ENCODE measurements at regions not wholly inside any gene's neighbourhood (a gene's known extent, or its start where the extent isn't known, plus 50 kb on each side); places are given as distances from the start of the nearest gene placed in this dataset.
A peak's percentile ranks its signal among the peaks of the same experiment; 100 is the strongest.
"Not testable (repeated sequence)": the region's sequence is repeated elsewhere in the genome, so short reads cannot be mapped to it uniquely, and the experiment has no call there.

GRCh38 chr4:177512646-177513045, 70.4 kb upstream of the AGA start:
- DNase-seq (ENCODE audit: low read depth): no peak
- TF ChIP-seq CTCF (IDR thresholded peaks at IDR 0.05; ENCODE audit: control insufficient read depth, insufficient read depth, low read depth, low read length, missing control alignments): no peak
- no peak overlapping the region for H3K4me3 ChIP-seq (ENCODE audit: control insufficient read depth, low read depth, low read length)

- no peak for TF ChIP-seq CTCF (IDR thresholded peaks at IDR 0.05; ENCODE audit: control insufficient read depth, insufficient read depth, low read depth, low read length, missing control alignments)
- H3K4me3 ChIP-seq (ENCODE audit: control insufficient read depth, low read depth, low read length): no peak overlapping the region
- DNase-seq (ENCODE audit: low read depth): no peak
Observed at GRCh38 chr4:177517862-177518261, 75.6 kb upstream of the AGA start.

GRCh38 chr4:177519481-177520260, 77.4 kb upstream of the AGA start:
- no peak for DNase-seq (ENCODE audit: low read depth)
- no peak for TF ChIP-seq CTCF (IDR thresholded peaks at IDR 0.05; ENCODE audit: control insufficient read depth, insufficient read depth, low read depth, low read length, missing control alignments)
- H3K4me3 ChIP-seq (ENCODE audit: control insufficient read depth, low read depth, low read length): no peak overlapping the region

GRCh38 chr4:177528620-177529019, 86.4 kb upstream of the AGA start:
- H3K4me3 ChIP-seq (ENCODE audit: control insufficient read depth, low read depth, low read length): no peak overlapping the region
- no peak for DNase-seq (ENCODE audit: low read depth)
- TF ChIP-seq CTCF (IDR thresholded peaks at IDR 0.05; ENCODE audit: control insufficient read depth, insufficient read depth, low read depth, low read length, missing control alignments): no peak

GRCh38 chr4:177530561-177530960, 88.3 kb upstream of the AGA start:
- DNase-seq (ENCODE audit: low read depth): no peak
- TF ChIP-seq CTCF (IDR thresholded peaks at IDR 0.05; ENCODE audit: control insufficient read depth, insufficient read depth, low read depth, low read length, missing control alignments): no peak

GRCh38 chr4:177532358-177532757, 90.1 kb upstream of the AGA start:
- no peak overlapping the region for H3K4me3 ChIP-seq (ENCODE audit: control insufficient read depth, low read depth, low read length)
- no peak for DNase-seq (ENCODE audit: low read depth)
- no peak for TF ChIP-seq CTCF (IDR thresholded peaks at IDR 0.05; ENCODE audit: control insufficient read depth, insufficient read depth, low read depth, low read length, missing control alignments)

More at GRCh38 chr4:177530561-177530960, 88.3 kb upstream of the AGA start:
- no peak overlapping the region for H3K4me3 ChIP-seq (ENCODE audit: control insufficient read depth, low read depth, low read length)

- peak; percentile 33 for DNase-seq (ENCODE audit: low read depth)
- H3K4me3 ChIP-seq (ENCODE audit: control insufficient read depth, low read depth, low read length): not testable (repeated sequence)
Observed at GRCh38 chr4:177534841-177535240, 92.6 kb upstream of the AGA start.

Data from AG09309 (cell line).